ENCODE measurements at regions not wholly inside any gene's neighbourhood (a gene's known extent, or its start where the extent isn't known, plus 50 kb on each side); places are given as distances from the start of the nearest gene placed in this dataset.
"Not testable (repeated sequence)": the region's sequence is repeated elsewhere in the genome, so short reads cannot be mapped to it uniquely, and the experiment has no call there.

DNA sequence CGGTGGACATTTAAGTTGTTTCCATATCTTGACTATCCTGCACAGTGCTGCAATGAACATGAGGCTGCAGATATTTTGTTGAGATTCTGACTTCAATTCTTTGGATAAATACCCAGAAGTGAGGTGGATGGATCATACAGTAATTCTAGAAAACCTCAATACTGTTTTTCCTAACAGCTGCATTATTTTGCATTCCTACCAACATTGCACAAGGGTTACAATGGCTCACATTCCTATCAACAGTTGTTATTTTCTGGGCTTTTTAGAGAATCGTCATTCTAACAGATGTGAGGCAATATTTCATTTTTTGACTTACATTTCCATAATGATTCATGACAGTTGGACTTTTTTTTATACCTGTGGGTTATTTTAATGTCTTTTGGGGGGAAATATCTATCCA, 716.9 kb upstream of the ANO3 start:
- DNase-seq (ENCODE audit: low read depth in 2 of 2): no peak
- TF ChIP-seq, protein P1, sequence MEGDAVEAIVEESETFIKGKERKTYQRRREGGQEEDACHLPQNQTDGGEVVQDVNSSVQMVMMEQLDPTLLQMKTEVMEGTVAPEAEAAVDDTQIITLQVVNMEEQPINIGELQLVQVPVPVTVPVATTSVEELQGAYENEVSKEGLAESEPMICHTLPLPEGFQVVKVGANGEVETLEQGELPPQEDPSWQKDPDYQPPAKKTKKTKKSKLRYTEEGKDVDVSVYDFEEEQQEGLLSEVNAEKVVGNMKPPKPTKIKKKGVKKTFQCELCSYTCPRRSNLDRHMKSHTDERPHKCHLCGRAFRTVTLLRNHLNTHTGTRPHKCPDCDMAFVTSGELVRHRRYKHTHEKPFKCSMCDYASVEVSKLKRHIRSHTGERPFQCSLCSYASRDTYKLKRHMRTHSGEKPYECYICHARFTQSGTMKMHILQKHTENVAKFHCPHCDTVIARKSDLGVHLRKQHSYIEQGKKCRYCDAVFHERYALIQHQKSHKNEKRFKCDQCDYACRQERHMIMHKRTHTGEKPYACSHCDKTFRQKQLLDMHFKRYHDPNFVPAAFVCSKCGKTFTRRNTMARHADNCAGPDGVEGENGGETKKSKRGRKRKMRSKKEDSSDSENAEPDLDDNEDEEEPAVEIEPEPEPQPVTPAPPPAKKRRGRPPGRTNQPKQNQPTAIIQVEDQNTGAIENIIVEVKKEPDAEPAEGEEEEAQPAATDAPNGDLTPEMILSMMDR (IDR thresholded peaks at IDR 0.05; ENCODE audit: low read depth, low read length): no peak
- H3K4me3 ChIP-seq (replicated peaks in 1 of 2; ENCODE audit: low read depth in 2 of 2, low read length in 2 of 2): no peak overlapping the region

DNA sequence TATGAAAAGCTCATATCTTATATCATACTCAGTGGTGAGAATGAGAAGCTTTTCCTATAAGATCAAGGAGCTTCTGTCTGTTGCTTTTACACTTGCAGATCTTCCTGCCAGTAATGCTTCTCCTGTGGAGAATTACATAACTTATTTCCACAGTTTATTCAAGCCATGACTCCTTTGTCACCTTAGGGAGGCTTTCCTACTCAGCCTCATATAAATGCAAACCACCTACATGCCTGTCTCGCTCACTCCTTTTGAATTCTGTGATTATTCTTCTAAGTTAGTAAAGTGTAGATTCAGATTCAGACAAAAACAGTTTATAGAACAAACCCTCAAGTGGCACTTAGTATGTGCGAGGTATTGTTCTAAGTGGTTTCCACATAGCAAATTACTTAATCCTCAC, 716.1 kb upstream of the ANO3 start:
- TF ChIP-seq, protein P1 (IDR thresholded peaks at IDR 0.05; ENCODE audit: low read depth, low read length): no peak
- H3K4me3 ChIP-seq (replicated peaks in 1 of 2; ENCODE audit: low read depth in 2 of 2, low read length in 2 of 2): no peak overlapping the region
- DNase-seq (ENCODE audit: low read depth in 2 of 2): no peak

DNA sequence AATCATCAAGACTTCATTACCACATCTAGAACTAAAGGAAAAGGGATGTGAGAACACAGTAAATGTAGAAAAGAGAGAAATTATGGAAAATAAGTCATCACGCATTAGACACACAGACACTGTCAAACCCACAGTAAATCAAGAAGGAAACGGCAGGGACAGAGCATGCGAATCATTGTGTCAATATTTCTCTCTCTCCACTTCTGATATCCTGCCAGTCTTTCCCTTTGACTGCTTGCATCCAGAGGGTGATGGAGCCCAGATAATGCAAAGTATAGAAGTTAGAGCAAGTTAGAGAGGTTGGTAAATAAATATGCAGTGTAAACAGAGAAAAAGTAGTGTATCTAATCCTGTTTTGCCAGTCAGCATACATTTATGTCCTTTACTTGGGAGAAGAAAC, 706.8 kb upstream of the ANO3 start:
- TF ChIP-seq, protein P1 (IDR thresholded peaks at IDR 0.05; ENCODE audit: low read depth, low read length): no peak
- H3K4me3 ChIP-seq (replicated peaks in 1 of 2; ENCODE audit: low read depth in 2 of 2, low read length in 2 of 2): no peak overlapping the region
- DNase-seq (ENCODE audit: low read depth in 2 of 2): no peak

DNA sequence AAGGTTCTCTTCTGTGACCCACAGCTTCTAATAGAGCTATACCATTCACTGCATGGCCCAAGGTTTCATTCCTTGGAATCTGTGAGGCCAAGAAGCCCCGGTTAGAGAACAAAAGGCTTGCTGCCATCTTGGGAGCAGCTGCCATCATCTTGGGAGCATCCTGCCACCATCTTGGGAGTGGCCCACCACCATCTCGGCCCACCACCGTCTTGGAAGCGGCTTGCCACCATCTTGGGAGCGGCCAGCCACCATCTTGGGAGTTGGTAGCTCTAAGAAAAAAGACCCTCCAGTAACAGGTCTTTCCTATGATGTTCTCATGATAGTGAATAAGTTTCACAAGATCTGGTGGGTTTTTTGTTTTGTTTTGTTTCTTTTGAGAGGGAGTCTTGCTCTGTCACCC, 703.9 kb upstream of the ANO3 start:
- TF ChIP-seq, protein P1 (IDR thresholded peaks at IDR 0.05; ENCODE audit: low read depth, low read length): no peak
- DNase-seq (ENCODE audit: low read depth in 2 of 2): no peak
- no peak overlapping the region for H3K4me3 ChIP-seq (replicated peaks in 1 of 2; ENCODE audit: low read depth in 2 of 2, low read length in 2 of 2)

DNA sequence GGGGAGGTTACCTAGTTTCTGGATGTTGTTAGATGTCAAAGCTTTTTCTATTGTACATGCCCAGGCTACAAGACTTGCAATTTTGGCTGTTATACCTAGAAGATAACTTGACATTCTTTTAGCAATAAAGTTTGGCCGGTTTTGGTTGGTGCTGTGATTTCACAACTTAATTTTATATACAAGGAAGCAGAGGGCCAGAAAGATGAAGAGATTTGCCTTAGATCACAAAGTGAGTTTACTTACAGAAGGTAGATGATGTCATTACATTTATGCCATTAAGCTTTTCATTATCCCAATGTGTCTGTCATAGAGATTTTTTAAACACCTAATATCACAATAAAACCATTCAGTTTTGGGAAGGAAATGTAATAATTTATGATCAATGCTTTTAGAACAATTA, 698.7 kb upstream of the ANO3 start:
- DNase-seq (ENCODE audit: low read depth in 2 of 2): no peak
- TF ChIP-seq, protein P1 (IDR thresholded peaks at IDR 0.05; ENCODE audit: low read depth, low read length): no peak
- no peak overlapping the region for H3K4me3 ChIP-seq (replicated peaks in 1 of 2; ENCODE audit: low read depth in 2 of 2, low read length in 2 of 2)

DNA sequence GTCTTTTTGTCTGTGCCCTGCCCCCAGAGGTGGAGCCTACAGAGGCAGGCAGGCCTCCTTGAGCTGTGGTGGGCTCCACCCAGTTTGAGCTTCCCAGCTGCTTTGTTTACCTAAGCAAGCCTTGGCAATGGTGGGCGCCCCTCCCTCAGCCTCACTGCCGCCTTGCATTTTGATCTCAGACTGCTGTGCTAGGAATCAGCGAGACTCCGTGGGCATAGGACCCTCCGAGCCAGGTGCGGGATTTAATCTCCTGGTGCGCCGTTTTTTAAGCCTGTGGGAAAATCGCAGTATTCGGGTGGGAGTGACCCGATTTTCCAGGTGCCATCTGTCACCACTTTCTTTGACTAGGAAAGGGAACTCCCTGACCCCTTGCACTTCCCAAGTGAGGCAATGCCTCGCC, 682.7 kb upstream of the ANO3 start:
- not testable (repeated sequence) for DNase-seq (ENCODE audit: low read depth in 2 of 2); H3K4me3 ChIP-seq (replicated peaks in 1 of 2; ENCODE audit: low read depth in 2 of 2, low read length in 2 of 2)

DNA sequence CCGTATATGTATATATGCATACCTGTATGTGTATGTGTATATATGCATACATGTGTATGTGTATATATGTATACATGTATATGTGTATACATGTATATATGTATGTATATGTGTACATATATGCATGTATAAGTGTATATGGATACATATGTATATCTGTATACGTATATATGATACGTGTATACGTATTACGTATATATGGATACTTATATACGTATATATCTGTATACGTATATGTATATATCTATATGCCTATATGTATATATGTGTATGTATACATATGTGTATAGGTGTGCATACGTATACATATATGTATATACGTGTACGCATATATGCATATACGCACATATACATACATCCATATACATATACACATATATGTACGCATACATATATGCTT, 681.6 kb upstream of the ANO3 start:
- no peak overlapping the region for H3K4me3 ChIP-seq (replicated peaks in 1 of 2; ENCODE audit: low read depth in 2 of 2, low read length in 2 of 2)
- no peak for DNase-seq (ENCODE audit: low read depth in 2 of 2)
- TF ChIP-seq, protein P1 (IDR thresholded peaks at IDR 0.05; ENCODE audit: low read depth, low read length): no peak
